ENCODE measurements at regions not wholly inside any gene's neighbourhood (a gene's known extent, or its start where the extent isn't known, plus 50 kb on each side); places are given as distances from the start of the nearest gene placed in this dataset.

DNA sequence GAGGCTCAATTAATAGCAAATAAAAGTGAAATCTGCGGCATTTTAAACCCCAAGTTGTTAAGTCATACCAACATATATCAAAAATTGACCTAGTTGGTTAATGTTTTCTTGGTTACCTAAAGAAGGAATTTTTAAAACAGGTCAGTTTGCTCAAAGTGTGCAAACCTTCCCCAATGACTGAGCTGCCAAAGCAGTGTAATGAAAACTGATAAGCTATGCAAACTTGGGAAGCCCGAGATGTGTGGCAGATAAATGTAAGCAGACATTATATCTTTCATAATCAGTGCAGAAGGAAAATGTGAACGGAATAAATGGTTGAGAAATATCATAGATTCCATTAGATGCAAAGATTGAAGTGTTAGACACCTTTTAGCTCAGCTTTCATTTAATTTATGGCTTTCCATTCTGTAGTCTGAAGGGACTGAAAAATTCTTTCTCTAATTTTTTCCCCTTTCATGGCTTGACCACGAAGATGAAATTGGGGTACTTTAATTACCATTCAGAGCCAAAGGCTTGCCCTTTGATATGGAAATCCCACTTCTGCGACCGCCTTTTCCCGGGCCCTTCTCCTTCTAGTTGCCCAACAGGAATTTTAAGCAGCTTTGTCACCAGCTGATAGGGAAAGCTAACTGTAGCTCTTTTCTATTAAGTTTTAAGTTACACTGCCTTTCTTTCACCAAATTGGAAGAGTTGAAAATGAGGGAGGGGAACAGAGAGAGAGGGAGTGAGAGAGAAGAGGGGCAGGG, 306.6 kb upstream of the SOX5 start:
- TF ChIP-seq, protein P1, sequence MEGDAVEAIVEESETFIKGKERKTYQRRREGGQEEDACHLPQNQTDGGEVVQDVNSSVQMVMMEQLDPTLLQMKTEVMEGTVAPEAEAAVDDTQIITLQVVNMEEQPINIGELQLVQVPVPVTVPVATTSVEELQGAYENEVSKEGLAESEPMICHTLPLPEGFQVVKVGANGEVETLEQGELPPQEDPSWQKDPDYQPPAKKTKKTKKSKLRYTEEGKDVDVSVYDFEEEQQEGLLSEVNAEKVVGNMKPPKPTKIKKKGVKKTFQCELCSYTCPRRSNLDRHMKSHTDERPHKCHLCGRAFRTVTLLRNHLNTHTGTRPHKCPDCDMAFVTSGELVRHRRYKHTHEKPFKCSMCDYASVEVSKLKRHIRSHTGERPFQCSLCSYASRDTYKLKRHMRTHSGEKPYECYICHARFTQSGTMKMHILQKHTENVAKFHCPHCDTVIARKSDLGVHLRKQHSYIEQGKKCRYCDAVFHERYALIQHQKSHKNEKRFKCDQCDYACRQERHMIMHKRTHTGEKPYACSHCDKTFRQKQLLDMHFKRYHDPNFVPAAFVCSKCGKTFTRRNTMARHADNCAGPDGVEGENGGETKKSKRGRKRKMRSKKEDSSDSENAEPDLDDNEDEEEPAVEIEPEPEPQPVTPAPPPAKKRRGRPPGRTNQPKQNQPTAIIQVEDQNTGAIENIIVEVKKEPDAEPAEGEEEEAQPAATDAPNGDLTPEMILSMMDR (IDR thresholded peaks at IDR 0.05), result no peak
- no peak for TF ChIP-seq EZH2 (IDR thresholded peaks at IDR 0.05)

All from neural progenitor cell (in vitro differentiated cells).